ENCODE measurements at regions not wholly inside any gene's neighbourhood (a gene's known extent, or its start where the extent isn't known, plus 50 kb on each side); places are given as distances from the start of the nearest gene placed in this dataset.
A peak's percentile ranks its signal among the peaks of the same experiment; 100 is the strongest.
"Not testable (repeated sequence)": the region's sequence is repeated elsewhere in the genome, so short reads cannot be mapped to it uniquely, and the experiment has no call there.

- DNase-seq = no peak
These were observed 529.5 kb downstream of the LIG4 start for GRCh38 chr13:107685876-107686275.

GRCh38 chr13:107681600-107681999 is 533.7 kb downstream of the LIG4 start:
- DNase-seq = no peak

GRCh38 chr13:107680115-107680514 is 535.2 kb downstream of the LIG4 start:
- DNase-seq = no peak

GRCh38 chr13:107678075-107678689 is 537.2 kb downstream of the LIG4 start:
- no peak for DNase-seq

DNA sequence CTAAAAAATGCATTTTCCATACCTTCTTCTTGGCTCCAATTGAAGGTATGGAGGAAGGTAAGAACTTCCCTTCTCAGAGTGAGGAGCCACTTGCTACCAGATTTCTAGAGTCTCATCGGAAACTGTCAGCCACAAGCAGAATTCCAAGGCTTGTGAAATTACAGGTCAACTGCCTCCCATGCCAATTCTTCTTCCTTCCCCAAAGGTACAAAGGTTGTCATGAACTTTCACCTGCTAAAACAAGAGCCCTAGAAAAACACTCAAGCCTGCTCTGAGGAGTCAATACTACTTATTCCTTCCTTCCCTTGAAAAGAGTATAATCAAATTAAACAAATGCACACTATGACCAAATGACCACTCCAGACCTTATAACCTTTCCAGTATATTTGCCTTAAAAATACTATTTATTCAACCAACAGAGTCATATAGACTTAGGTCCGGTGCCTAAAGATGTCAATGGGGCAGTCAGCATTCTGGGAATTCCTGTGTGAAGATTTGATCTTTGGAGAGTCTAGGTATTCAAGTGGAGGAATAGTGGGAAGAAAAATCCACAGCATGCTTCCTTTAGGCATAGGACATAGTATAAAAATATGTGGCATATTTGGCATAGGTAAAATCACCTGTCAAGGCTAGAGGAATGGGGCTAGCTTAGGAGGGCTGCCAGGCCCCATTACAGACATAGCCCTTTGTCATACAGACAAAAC is 539.3 kb downstream of the LIG4 start:
- no peak for DNase-seq

GRCh38 chr13:107669391-107669993 is 545.8 kb downstream of the LIG4 start:
- peak in 1 of 58 donors; percentile 9 for DNase-seq

GRCh38 chr13:107665926-107666458 is 549.3 kb downstream of the LIG4 start:
- DNase-seq = no peak

GRCh38 chr13:107650081-107650701 is 565.1 kb downstream of the LIG4 start:
- peak in 37 of 58 donors; percentile 0 to 65 (median 13) for DNase-seq

DNA sequence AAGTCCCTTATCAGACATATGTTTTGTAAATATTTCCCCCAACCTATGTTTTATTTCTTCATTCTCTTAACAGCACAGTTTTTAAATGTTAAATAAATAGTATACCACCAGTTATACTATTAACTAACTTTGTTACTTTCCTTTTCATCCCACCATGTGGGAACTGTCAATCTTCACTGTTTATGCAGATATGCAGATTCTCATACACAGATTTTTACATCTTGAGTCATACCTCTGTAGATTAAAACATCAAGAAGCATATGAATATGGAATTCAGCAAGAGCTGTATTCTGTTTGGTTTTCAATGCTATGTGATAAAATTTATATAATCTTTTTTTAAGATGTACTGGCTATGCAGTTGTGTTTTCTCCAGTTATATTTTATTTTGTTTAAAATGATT is 566.3 kb downstream of the LIG4 start:
- no peak for DNase-seq

- DNase-seq = no peak
These were observed 571.2 kb downstream of the LIG4 start for GRCh38 chr13:107644136-107644535.

- no peak for DNase-seq
These were observed 571.7 kb downstream of the LIG4 start for GRCh38 chr13:107643615-107644014.

DNA sequence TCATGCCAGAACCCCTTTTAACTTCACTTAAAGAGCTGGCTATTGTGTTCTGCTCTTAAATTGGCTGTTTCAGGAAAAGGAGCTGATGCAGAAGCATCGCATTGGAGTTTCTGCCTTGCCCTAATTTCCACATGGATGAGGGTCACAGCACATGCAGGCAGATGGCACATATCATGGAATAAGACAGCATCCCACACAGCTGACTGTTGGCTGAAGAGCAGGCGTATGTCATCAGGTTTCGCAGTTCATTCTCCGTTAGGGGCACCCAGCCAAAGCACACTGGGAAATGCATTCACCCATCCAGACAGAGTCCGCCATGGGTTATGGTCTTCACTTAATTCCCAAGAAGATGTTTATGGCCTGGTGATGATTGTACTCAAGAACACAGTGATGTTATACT is 572.5 kb downstream of the LIG4 start:
- DNase-seq = peak in 2 of 58 donors; percentile 1 to 3

GRCh38 chr13:107641574-107641973 is 573.8 kb downstream of the LIG4 start:
- DNase-seq = no peak

DNA sequence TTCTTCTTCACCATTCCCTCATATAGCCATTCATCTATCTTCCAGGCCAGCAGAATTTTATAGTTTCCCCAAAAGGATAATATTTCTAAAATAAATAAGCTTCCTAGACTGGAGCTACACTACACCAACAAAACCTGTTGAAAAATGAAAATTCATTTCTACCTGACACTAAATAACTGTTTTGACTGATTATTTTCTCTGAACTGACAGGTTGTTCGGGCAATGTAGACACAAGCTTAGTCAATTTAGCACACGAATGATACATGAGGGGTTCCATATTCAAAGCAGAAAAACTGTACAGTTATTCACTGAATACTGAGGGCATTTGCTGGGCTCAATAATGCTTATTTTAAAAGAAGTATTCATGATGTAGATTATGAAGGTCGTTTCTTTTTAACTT is 589.7 kb downstream of the LIG4 start:
- no peak for DNase-seq

GRCh38 chr13:107617527-107617926 is 597.8 kb downstream of the LIG4 start:
- DNase-seq = no peak

DNA sequence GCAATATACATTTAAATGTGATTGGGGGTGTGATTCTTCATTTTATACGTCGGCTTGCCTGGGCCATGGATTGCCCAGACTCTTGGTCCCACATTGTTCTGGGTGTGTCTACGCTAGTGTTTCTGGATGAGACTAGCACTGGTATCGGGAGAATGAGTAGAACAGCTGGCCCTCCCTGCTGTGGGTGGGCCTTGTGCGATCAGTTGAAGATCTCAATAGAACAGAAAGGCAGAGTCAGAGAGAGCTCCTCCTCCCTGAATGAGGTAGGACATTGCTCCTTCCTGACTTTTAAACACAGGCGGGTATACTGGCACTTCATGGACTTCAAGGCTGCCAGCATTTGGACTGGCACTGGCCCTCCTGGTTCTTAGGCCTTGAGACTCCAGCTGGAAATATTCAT is 603.0 kb downstream of the LIG4 start:
- no peak for DNase-seq

GRCh38 chr13:107608736-107609135 is 606.6 kb downstream of the LIG4 start:
- no peak for DNase-seq

- DNase-seq = no peak
These were observed 614.4 kb downstream of the LIG4 start for GRCh38 chr13:107600971-107601370.

DNA sequence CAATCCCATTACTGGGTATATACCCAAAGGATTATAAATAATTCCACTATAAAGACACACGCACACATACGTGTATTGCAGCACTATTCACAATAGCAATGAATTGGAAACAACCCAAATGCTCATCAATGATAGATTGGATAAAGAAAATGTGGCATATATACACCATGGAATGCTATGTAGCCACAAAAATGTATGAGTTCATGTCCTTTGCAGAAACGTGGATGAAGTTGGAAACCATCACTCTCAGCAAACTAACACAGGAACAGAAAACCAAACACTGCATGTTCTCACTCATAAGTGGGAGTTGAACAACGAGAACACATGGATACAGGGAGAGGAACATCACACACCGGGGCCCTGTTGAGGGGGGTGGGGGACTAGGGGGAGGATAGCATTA is 619.0 kb downstream of the LIG4 start:
- not testable (repeated sequence) for DNase-seq

DNA sequence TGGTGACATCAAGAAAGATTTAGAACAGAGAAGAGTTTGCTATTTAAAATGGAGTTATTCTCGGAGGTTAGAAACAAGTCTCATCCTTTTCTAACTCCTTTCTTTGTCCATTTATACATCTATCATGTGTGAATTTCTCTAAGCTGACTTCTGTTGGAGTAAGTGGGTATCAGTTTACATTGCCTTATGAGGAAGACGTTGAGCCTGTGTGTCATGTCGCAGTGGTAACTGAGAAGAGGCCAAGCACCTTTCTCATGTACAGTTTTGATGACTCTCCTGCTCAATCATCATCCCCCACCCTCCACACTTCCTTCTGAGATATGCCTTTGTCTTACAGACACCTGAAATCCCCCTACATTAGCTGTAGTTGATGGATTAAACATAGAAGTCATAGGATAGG is 624.8 kb downstream of the LIG4 start:
- DNase-seq = no peak

GRCh38 chr13:107587681-107588080 is 627.7 kb downstream of the LIG4 start:
- no peak for DNase-seq

DNA sequence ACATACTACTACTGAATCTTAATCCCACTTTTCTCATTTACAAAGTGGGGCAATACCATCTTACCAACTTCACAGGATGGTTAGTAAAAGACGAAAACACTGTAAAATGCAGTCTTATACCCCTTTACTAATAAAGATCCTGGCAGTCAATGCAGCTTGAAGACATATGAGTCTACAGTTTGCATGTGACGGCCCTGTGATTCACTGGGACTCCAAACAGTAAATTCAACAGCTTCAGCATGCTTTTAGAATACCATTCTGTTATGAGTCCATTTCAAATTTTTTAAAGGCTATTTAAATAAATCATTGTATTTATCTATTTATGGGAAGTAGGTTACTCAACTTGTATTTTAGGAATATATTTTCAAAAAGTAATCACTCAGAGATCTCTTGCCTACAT is 629.1 kb downstream of the LIG4 start:
- no peak for DNase-seq

Measured in anterior cingulate cortex (tissue), 58 donors.